Panc1 (cell line): ENCODE measurements at regions not wholly inside any gene's neighbourhood (a gene's known extent, or its start where the extent isn't known, plus 50 kb on each side); places are given as distances from the start of the nearest gene placed in this dataset.

Experiments used
- CTCF ChIP-seq: fragments of 450-650 bp; IDR thresholded peaks from 2 replicates; pipeline ENCODE4 v1.5.1; 2017; ENCODE audit warnings: mild to moderate bottlenecking
- POLR2AphosphoS5 ChIP-seq: IDR thresholded peaks from 2 replicates; pipeline ENCODE4 v1.6.1; 2012; ENCODE audit warnings: mild to moderate bottlenecking, low read depth, low read length, moderate library complexity

GRCh38 chr12:43283206-43283605 lies 268.8 kb downstream of the ADAMTS20 start:
- TF ChIP-seq CTCF (no peak), POLR2AphosphoS5 (no peak)
